Smooth muscle cell (in vitro differentiated cells): ENCODE measurements at regions not wholly inside any gene's neighbourhood (a gene's known extent, or its start where the extent isn't known, plus 50 kb on each side); places are given as distances from the start of the nearest gene placed in this dataset.

Experiments
- DNase-seq: peaks from one replicate; lab custom pipeline; 2025; ENCODE audit not compliant: unreplicated experiment; lab: John Stamatoyannopoulos, UW
- H2AFZ ChIP-seq: fragments of 200-600 bp; sonication (generic); 2 replicates; pipeline ENCODE4 v1.6.0; 2016; ENCODE audit warnings: antibody characterized with exemption, low read depth, mild to moderate bottlenecking
- H3F3A ChIP-seq: fragments of 200-600 bp; sonication (generic); 2 replicates; pipeline ENCODE4 v1.6.0; 2017; ENCODE audit warnings: antibody characterized with exemption, low read depth
- H3K27ac ChIP-seq: fragments of 200-600 bp; sonication (generic); 2 replicates; pipeline ENCODE4 v1.5.1; 2016; ENCODE audit warnings: low read depth, mild to moderate bottlenecking
- H3K27me3 ChIP-seq: fragments of 200-600 bp; sonication (generic); 2 replicates; pipeline ENCODE4 v1.6.1; 2016; ENCODE audit warnings: low read depth, mild to moderate bottlenecking
- H3K36me3 ChIP-seq: fragments of 200-600 bp; sonication (generic); 2 replicates; pipeline ENCODE4 v1.5.1; 2016; ENCODE audit warnings: low read depth
- H3K4me1 ChIP-seq: fragments of 200-600 bp; sonication (generic); 2 replicates; pipeline ENCODE4 v1.5.1; 2016; ENCODE audit warnings: low read depth
- H3K4me2 ChIP-seq: fragments of 200-600 bp; sonication (generic); 2 replicates; pipeline ENCODE4 v1.6.0; 2016; ENCODE audit warnings: mild to moderate bottlenecking
- H3K4me3 ChIP-seq: fragments of 200-600 bp; sonication (generic); 2 replicates; pipeline ENCODE4 v1.5.1; 2016; ENCODE audit warnings: mild to moderate bottlenecking
- H3K79me2 ChIP-seq: fragments of 200-600 bp; sonication (generic); 2 replicates; pipeline ENCODE4 v1.6.0; 2016; ENCODE audit warnings: low read depth, mild to moderate bottlenecking
- H3K9ac ChIP-seq: fragments of 200-600 bp; sonication (generic); 2 replicates; pipeline ENCODE4 v1.6.0; 2016; ENCODE audit warnings: low read depth
- H3K9me3 ChIP-seq: fragments of 200-600 bp; sonication (generic); replicated peaks from 2 replicates; pipeline ENCODE4 v1.5.1; 2016; ENCODE audit warnings: low read depth
- H4K20me1 ChIP-seq: fragments of 200-600 bp; sonication (generic); 2 replicates; pipeline ENCODE4 v1.6.0; 2016; ENCODE audit warnings: low read depth
- WGBS: methylation state at CpG from one replicate; pipeline ENCODE4 v1.1.7; 2016; ENCODE audit warnings: low lambda C conversion rate; 5-methylcytosine and 5-hydroxymethylcytosine counted together
- TF ChIP-seq, protein P1 (sequence below): fragments of 200-600 bp; sonication (generic); IDR thresholded peaks from 2 replicates; pipeline ENCODE4 v1.5.1; 2017; ENCODE audit warnings: borderline replicate concordance, mild to moderate bottlenecking, antibody characterized with exemption; ENCODE audit not compliant: insufficient read depth, poor library complexity, severe bottlenecking

DNA sequence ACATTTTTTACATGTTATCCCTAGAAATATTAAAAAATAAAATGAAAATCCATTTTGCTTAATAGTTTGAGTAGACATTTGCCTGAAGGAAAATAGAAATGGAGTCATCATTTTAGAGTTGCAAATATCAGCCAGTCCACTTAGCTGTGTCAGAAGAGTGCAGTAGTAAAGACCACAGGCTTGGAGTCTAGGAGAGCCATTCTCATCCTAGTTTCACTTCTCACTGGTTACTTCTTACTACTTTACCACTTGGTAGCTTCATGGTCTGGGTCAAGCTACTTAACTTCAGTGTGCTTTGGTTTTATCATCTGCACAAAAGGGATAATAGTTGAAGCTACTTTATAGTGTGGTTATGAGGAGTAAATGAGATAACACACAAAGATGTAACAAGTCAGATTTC, 286.5 kb upstream of the NBEA start:
- Histone ChIP-seq H3K4me2 (peak overlapping the region; percentile 29), H3K27me3 (no peaks in the 10 kb centered on the region), H3K27ac (no peak overlapping the region), H2AFZ (peak overlapping the region; percentile 12), H3K36me3 (no peaks in the 10 kb centered on the region), H3K4me3 (no peak overlapping the region), H3F3A (no peaks in the 10 kb centered on the region), H3K9ac (no peak overlapping the region), H4K20me1 (no peaks in the 10 kb centered on the region), H3K9me3 (no peaks in the 10 kb centered on the region), H3K79me2 (no peaks in the 10 kb centered on the region), H3K4me1 (peaks cover 15% of the 10 kb centered on the region)
- no peak for DNase-seq
- TF ChIP-seq, protein P1, sequence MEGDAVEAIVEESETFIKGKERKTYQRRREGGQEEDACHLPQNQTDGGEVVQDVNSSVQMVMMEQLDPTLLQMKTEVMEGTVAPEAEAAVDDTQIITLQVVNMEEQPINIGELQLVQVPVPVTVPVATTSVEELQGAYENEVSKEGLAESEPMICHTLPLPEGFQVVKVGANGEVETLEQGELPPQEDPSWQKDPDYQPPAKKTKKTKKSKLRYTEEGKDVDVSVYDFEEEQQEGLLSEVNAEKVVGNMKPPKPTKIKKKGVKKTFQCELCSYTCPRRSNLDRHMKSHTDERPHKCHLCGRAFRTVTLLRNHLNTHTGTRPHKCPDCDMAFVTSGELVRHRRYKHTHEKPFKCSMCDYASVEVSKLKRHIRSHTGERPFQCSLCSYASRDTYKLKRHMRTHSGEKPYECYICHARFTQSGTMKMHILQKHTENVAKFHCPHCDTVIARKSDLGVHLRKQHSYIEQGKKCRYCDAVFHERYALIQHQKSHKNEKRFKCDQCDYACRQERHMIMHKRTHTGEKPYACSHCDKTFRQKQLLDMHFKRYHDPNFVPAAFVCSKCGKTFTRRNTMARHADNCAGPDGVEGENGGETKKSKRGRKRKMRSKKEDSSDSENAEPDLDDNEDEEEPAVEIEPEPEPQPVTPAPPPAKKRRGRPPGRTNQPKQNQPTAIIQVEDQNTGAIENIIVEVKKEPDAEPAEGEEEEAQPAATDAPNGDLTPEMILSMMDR, result no peak

DNA sequence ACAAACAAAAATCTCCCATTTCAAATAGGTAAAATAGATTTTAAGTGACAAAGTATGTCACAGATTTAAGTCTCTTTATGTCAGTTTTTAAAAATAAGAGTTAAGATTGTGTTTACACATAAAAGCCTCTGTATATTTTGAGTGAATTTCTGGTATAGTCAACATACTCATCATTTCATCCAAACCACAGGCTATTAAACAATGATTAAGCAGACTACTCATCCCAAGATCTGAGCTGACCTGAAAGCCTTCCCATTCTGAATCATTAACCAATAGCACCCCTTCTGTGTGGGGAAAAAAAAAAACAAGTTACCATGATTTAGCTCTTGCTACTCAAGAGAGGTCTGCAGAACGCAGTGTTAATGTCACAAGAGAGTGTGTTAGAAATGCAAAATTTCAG, 284.4 kb upstream of the NBEA start:
- TF ChIP-seq, protein P1, result no peak
- Histone ChIP-seq H3K9me3 (no peaks in the 10 kb centered on the region), H3K4me1 (peaks cover 15% of the 10 kb centered on the region), H3K4me2 (peak overlapping the region; percentile 40), H3F3A (no peaks in the 10 kb centered on the region), H4K20me1 (no peaks in the 10 kb centered on the region), H3K27ac (peak overlapping the region; percentile 42), H3K9ac (no peak overlapping the region), H3K27me3 (no peaks in the 10 kb centered on the region), H3K79me2 (no peaks in the 10 kb centered on the region), H3K36me3 (no peaks in the 10 kb centered on the region), H2AFZ (no peak overlapping the region), H3K4me3 (no peak overlapping the region)
- DNase-seq, result no peak
- WGBS, result 19% methylated on average over 1 of the region's 1 CpG

- Histone ChIP-seq H3K4me1 (no peaks in the 10 kb centered on the region), H3K27me3 (no peaks in the 10 kb centered on the region)
Observed at GRCh38 chr13:34667286-34668218, 274.5 kb upstream of the NBEA start.

More at GRCh38 chr13:34667286-34668218, 274.5 kb upstream of the NBEA start:
- no peak for DNase-seq
- Histone ChIP-seq H2AFZ (no peak overlapping the region), H3K4me2 (no peak overlapping the region), H3K9me3 (no peaks in the 10 kb centered on the region), H3K9ac (no peak overlapping the region), H3K4me3 (no peak overlapping the region), H3K79me2 (no peaks in the 10 kb centered on the region), H4K20me1 (no peaks in the 10 kb centered on the region), H3F3A (no peaks in the 10 kb centered on the region), H3K27ac (no peak overlapping the region), H3K36me3 (no peaks in the 10 kb centered on the region)
- 82% methylated on average over 11 of the region's 11 CpGs for WGBS
- TF ChIP-seq, protein P1, result no peak
